Gastroesophageal sphincter (tissue), 4 donors: ENCODE measurements at regions not wholly inside any gene's neighbourhood (a gene's known extent, or its start where the extent isn't known, plus 50 kb on each side); places are given as distances from the start of the nearest gene placed in this dataset.
"Not testable (repeated sequence)": the region's sequence is repeated elsewhere in the genome, so short reads cannot be mapped to it uniquely, and the experiment has no call there.

ENCODE experiments used
- ATAC-seq: fragments of 150-250 bp; one replicate; pipeline ENCODE4 v1.9.1; 2016; ENCODE audit warnings: mild to moderate bottlenecking, moderate library complexity
- H3K27ac ChIP-seq, 4 donors: fragments of 200-600 bp; sonication (generic) in 3 of 4; 1 replicate in 3 of 4; 2 replicates in 1 of 4; pipeline ENCODE4 v1.5.1; 2016 to 2019
- H3K27me3 ChIP-seq: fragments of 200-600 bp; sonication (generic); one replicate; pipeline ENCODE4 v1.5.1; 2019
- H3K36me3 ChIP-seq, 2 donors: fragments of 200-600 bp; sonication (generic); one replicate each; pipeline ENCODE4 v1.5.1; 2019; ENCODE audit warnings: control low read depth in 1 of 2
- H3K4me1 ChIP-seq, 3 donors: fragments of 200-600 bp; sonication (generic); 1 replicate in 2 of 3; 2 replicates in 1 of 3; pipeline ENCODE4 v1.5.1; 2016 to 2019; ENCODE audit warnings: control low read depth in 2 of 3
- H3K4me3 ChIP-seq, 2 donors: fragments of 200-600 bp; sonication (generic); one replicate each; pipeline ENCODE4 v1.5.1; 2019; ENCODE audit warnings: mild to moderate bottlenecking in 1 of 2, moderate library complexity in 1 of 2
- H3K9me3 ChIP-seq, 3 donors: fragments of 200-600 bp; sonication (generic); one replicate each; pipeline ENCODE4 v1.5.1; 2017 to 2019; ENCODE audit warnings: control low read depth in 2 of 3
- EP300 ChIP-seq: sonication (generic); formaldehyde crosslinking; IDR thresholded peaks from one replicate; pipeline ENCODE4 v1.6.1; 2017; ENCODE audit warnings: antibody characterized with exemption, mild to moderate bottlenecking
- POLR2A ChIP-seq, 2 donors: fragments of 450-650 bp; IDR thresholded peaks; one replicate each; pipeline ENCODE4 v1.6.1; 2017; ENCODE audit warnings: antibody characterized with exemption in 2 of 2, mild to moderate bottlenecking in 2 of 2, moderate library complexity in 1 of 2
- POLR2AphosphoS5 ChIP-seq: sonication (generic); formaldehyde crosslinking; IDR thresholded peaks from one replicate; pipeline ENCODE4 v1.6.1; 2017; ENCODE audit warnings: antibody characterized with exemption
- WGBS, 2 donors: methylation state at CpG; one replicate each; pipeline ENCODE4 v1.1.5; 2018; ENCODE audit warnings: low coverage in 1 of 2; 5-methylcytosine and 5-hydroxymethylcytosine counted together
- TF ChIP-seq, protein P1 (sequence below), 4 experiments: fragments of 200-600 bp in 2 of 4; fragments of 450-650 bp in 2 of 4; sonication (generic) in 1 of 4; IDR thresholded peaks; one replicate each; pipeline ENCODE4 v1.5.1; 2017 to 2019; ENCODE audit warnings: antibody characterized with exemption in 4 of 4, mild to moderate bottlenecking in 2 of 4, moderate library complexity in 2 of 4

DNA sequence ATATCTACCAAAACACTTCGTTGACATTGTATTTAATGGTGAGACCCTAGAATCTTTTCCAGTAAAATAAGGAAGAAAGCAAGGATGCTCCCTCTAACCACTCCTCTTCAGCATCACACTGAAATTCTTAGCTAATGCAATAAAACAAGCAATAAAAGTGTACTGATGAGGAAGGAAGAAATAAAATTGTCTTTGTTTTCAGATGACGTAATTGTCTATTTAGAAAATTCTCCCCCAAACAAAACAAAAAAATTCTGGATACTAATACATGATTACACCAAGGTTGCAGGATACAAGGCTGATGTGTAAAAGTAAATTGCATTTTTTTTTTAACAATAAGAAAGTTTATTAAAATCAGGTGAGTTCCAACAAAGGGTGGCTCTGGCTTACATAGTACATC lies 205.0 kb upstream of the SSTR4 start:
- Histone ChIP-seq H3K4me1 (no peaks in the 10 kb centered on the region), H3K27ac (no peak overlapping the region), H3K4me3 (no peak overlapping the region), H3K27me3 (peaks cover 8% of the 10 kb centered on the region), H3K36me3 (no peaks in the 10 kb centered on the region), H3K9me3 (no peaks in the 10 kb centered on the region)
- TF ChIP-seq EP300: no peak
- TF ChIP-seq, protein P1, sequence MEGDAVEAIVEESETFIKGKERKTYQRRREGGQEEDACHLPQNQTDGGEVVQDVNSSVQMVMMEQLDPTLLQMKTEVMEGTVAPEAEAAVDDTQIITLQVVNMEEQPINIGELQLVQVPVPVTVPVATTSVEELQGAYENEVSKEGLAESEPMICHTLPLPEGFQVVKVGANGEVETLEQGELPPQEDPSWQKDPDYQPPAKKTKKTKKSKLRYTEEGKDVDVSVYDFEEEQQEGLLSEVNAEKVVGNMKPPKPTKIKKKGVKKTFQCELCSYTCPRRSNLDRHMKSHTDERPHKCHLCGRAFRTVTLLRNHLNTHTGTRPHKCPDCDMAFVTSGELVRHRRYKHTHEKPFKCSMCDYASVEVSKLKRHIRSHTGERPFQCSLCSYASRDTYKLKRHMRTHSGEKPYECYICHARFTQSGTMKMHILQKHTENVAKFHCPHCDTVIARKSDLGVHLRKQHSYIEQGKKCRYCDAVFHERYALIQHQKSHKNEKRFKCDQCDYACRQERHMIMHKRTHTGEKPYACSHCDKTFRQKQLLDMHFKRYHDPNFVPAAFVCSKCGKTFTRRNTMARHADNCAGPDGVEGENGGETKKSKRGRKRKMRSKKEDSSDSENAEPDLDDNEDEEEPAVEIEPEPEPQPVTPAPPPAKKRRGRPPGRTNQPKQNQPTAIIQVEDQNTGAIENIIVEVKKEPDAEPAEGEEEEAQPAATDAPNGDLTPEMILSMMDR (IDR thresholded peaks at IDR 0.05): no peak
- no peak for TF ChIP-seq POLR2A (IDR thresholded peaks at IDR 0.05)
- TF ChIP-seq POLR2AphosphoS5: no peak
- 50 to 80% methylated on average over 2 of the region's 2 CpGs for WGBS, 2 donors
- no peak for ATAC-seq

DNA sequence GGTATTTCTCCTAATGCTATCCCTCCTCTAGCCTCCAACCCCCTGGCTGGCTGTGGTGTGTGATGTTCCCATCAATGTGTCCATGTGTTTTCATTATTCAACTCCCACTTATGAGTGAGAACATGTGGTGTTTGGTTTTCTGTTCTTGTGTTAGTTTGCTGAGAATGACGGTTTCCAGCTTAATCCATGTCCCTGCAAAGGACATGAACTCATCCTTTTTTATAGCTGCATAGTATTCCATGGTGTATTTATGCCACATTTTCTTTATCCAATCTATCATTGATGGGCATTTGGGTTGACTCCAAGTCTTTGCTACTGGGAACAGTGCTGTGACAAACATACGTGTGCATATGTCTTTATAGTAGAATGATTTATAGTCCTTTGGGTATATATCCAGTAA lies 204.4 kb upstream of the SSTR4 start:
- 93% methylated on average over 2 of the region's 2 CpGs for WGBS, 2 donors
- H3K4me1 ChIP-seq, H3K36me3 ChIP-seq, H3K27me3 ChIP-seq, ATAC-seq, H3K27ac ChIP-seq, H3K4me3 ChIP-seq, H3K9me3 ChIP-seq: not testable (repeated sequence)

DNA sequence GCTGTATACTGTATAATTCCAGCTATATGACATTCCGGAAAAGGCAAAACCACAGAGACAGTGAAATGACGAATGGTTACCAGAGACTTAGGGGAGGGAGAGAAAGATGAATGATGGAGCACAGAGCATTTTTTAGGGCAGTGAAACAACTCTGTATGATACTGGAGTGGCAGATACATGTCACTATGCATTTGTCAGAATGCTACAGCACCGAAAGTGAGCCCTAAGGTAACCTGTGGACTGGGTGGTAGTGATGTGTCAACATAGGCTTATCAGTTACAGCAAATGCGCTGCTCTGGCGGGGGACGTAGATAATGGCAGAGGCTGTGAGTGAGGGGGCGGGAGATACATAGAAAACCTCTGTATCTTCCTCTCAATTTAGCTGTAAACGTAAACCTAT lies 201.3 kb upstream of the SSTR4 start:
- ATAC-seq: no peak
- TF ChIP-seq POLR2A (IDR thresholded peaks at IDR 0.05) (no peak), EP300 (no peak), POLR2AphosphoS5 (no peak)
- TF ChIP-seq, protein P1 (IDR thresholded peaks at IDR 0.05): no peak
- 64 to 91% methylated on average over 8 of the region's 8 CpGs for WGBS, 2 donors
- no peak overlapping the region for H3K27ac ChIP-seq
- no peaks in the 10 kb centered on the region for H3K9me3 ChIP-seq
- no peaks in the 10 kb centered on the region for H3K4me1 ChIP-seq
- H3K27me3 ChIP-seq: peaks cover 8% of the 10 kb centered on the region
- no peak overlapping the region for H3K4me3 ChIP-seq
- no peaks in the 10 kb centered on the region for H3K36me3 ChIP-seq

DNA sequence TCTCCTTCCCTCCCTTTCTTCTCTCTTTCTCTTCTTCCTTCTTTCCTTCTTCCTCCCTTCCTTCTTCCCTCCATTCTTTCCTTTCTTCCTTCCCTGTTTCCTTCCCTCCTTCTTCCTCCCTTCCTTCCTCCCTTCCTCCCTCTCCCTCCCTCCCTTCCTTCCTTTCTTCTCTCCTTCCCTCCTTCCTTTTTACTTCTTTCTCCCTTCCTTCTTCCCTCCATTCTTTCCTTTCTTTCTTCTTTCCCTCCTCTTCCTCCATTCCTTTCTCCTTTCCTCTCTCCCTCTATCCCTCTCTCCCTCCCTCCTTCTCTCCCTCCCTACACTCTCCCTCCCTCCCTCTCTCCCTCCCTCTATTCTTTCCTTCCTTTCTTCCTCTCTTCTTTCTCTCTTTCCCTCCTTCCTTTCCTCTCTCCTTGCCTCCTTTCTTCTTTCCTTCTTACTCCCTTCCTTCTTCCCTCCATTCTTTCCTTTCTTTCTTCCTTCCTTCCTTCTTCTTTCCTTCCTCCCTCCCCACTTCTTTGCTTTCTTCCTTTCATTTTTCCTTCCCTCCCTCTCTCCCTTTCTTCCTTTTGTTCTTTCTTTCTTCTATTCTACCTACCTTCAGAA lies 200.4 kb upstream of the SSTR4 start:
- no peaks in the 10 kb centered on the region for H3K36me3 ChIP-seq
- no peaks in the 10 kb centered on the region for H3K9me3 ChIP-seq
- H3K4me1 ChIP-seq: no peaks in the 10 kb centered on the region
- TF ChIP-seq POLR2A (IDR thresholded peaks at IDR 0.05) (no peak), EP300 (no peak), POLR2AphosphoS5 (no peak)
- TF ChIP-seq, protein P1 (IDR thresholded peaks at IDR 0.05): no peak
- no peak overlapping the region for H3K4me3 ChIP-seq
- H3K27ac ChIP-seq: no peak overlapping the region
- H3K27me3 ChIP-seq: peaks cover 8% of the 10 kb centered on the region
- ATAC-seq: no peak

DNA sequence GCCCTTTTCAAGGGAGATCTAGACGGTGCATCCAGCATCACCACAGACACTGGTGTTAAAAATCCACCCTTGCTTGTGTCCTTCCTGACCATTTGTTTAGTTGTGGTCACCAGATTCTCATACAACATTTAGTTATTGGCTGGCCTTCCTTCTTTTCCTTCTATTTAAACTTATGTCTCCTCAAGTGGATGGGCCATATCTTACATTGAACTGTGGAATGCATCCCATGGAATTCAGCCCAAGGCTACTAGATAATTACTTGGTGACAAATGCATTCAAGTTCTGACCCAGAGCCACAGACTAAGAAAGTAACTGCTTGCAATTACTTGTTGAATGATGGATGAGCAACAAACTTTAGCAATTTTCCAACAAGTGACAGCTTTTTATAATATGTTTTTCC lies 198.9 kb upstream of the SSTR4 start:
- TF ChIP-seq POLR2A (IDR thresholded peaks at IDR 0.05) (no peak), EP300 (no peak), POLR2AphosphoS5 (no peak)
- TF ChIP-seq, protein P1 (IDR thresholded peaks at IDR 0.05): no peak
- ATAC-seq: no peak
- no peak overlapping the region for H3K27ac ChIP-seq
- no peaks in the 10 kb centered on the region for H3K36me3 ChIP-seq
- no peak overlapping the region for H3K4me3 ChIP-seq
- 44% methylated on average over 1 of the region's 1 CpG; no CpG with 5 or more reads in 1 of the 2 donors for WGBS, 2 donors
- no peaks in the 10 kb centered on the region for H3K4me1 ChIP-seq
- no peaks in the 10 kb centered on the region for H3K9me3 ChIP-seq
- peaks cover 8% of the 10 kb centered on the region for H3K27me3 ChIP-seq
